ENCODE measurements at regions not wholly inside any gene's neighbourhood (a gene's known extent, or its start where the extent isn't known, plus 50 kb on each side); places are given as distances from the start of the nearest gene placed in this dataset.

GRCh38 chr9:28378231-28378630, 805.0 kb upstream of the C9orf72 start:
- 82% methylated on average over 1 of the region's 1 CpG for WGBS (ENCODE audit: insufficient coverage, low coverage, low lambda C conversion rate, missing lambda C conversion rate)
- H3K36me3 ChIP-seq = no peaks in the 10 kb centered on the region
- intact Hi-C loops (cut with DNase I) = no loop called here
- H3K9me3 ChIP-seq = no peaks in the 10 kb centered on the region
- TF ChIP-seq POLR2A (IDR thresholded peaks at IDR 0.05) (no peak), CTCF (IDR thresholded peaks at IDR 0.05) (no peak)
- DNase-seq (no peak), ATAC-seq (no peak)
- H3K27me3 ChIP-seq = no peaks in the 10 kb centered on the region
- H3K27ac ChIP-seq = no peak overlapping the region
- no peaks in the 10 kb centered on the region for H3K4me1 ChIP-seq
- no peak overlapping the region for H3K4me3 ChIP-seq

DNA sequence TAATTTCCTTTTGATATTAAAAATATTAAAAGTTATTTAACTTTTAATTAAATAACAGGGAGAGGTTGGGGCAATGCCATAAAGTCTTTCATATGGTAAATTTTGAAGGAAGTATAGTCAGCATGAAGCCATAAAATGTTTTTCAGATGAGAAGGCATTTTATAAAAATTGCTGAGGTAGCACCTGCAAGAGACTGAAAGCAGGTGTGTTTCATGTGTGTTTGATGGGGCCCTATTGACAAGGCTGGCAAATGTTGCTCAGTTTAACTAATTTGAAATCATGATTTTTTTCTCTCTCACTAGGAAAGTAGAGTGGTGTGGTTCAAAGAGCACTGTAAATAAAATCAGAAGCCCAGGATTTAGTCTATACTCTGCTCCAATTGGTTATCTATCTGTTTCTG, 805.8 kb upstream of the C9orf72 start:
- H3K36me3 ChIP-seq = no peaks in the 10 kb centered on the region
- no peak for TF ChIP-seq CTCF (IDR thresholded peaks at IDR 0.05)
- TF ChIP-seq POLR2A (IDR thresholded peaks at IDR 0.05) = no peak
- no peak overlapping the region for H3K4me3 ChIP-seq
- intact Hi-C loops (cut with DNase I) = no loop called here
- H3K4me1 ChIP-seq = no peaks in the 10 kb centered on the region
- ATAC-seq (no peak), DNase-seq (no peak)
- H3K9me3 ChIP-seq = no peaks in the 10 kb centered on the region
- no peak overlapping the region for H3K27ac ChIP-seq
- H3K27me3 ChIP-seq = no peaks in the 10 kb centered on the region

GRCh38 chr9:28389411-28389810, 816.1 kb upstream of the C9orf72 start:
- no peak for DNase-seq
- ATAC-seq = no peak
- H3K36me3 ChIP-seq = no peaks in the 10 kb centered on the region
- intact Hi-C loops (cut with DNase I) = no loop called here
- no peaks in the 10 kb centered on the region for H3K4me1 ChIP-seq
- no peak overlapping the region for H3K4me3 ChIP-seq
- 52% methylated on average over 3 of the region's 3 CpGs for WGBS (ENCODE audit: insufficient coverage, low coverage, low lambda C conversion rate, missing lambda C conversion rate)
- TF ChIP-seq POLR2A (IDR thresholded peaks at IDR 0.05) (no peak), CTCF (IDR thresholded peaks at IDR 0.05) (no peak)
- no peaks in the 10 kb centered on the region for H3K27me3 ChIP-seq
- H3K9me3 ChIP-seq = no peaks in the 10 kb centered on the region
- H3K27ac ChIP-seq = no peak overlapping the region

- no peaks in the 10 kb centered on the region for H3K27me3 ChIP-seq
- no peaks in the 10 kb centered on the region for H3K9me3 ChIP-seq
- H3K36me3 ChIP-seq = no peaks in the 10 kb centered on the region
- H3K27ac ChIP-seq = no peak overlapping the region
- H3K4me1 ChIP-seq = no peaks in the 10 kb centered on the region
- no peak for ATAC-seq
- no peak for TF ChIP-seq CTCF (IDR thresholded peaks at IDR 0.05)
- TF ChIP-seq POLR2A (IDR thresholded peaks at IDR 0.05) = no peak
- no peak for DNase-seq
- H3K4me3 ChIP-seq = no peak overlapping the region
- intact Hi-C loops (cut with DNase I) = no loop called here
Measured at GRCh38 chr9:28394774-28395173, 821.5 kb upstream of the C9orf72 start.

DNA sequence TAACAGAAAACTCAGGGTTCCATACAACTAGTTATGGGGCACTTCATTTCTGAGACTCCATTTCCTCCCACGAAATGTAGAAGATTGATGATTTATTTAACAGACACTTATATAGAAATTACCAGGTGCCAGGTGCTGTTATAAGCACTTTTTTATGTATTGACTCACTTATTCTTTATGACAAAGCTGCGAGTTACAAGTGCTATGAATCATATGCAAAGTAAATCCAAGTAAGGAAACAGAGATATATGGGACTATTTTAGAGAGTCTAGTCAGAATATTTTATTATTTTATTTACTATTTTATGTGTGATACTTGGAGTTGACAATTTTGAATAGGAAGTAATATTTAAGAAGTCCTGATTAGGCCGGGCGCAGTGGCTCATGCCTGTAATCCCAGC, 822.8 kb upstream of the C9orf72 start:
- Histone ChIP-seq H3K27ac (no peak overlapping the region), H3K4me3 (no peak overlapping the region), H3K27me3 (no peaks in the 10 kb centered on the region), H3K36me3 (no peaks in the 10 kb centered on the region), H3K4me1 (no peaks in the 10 kb centered on the region), H3K9me3 (no peaks in the 10 kb centered on the region)
- ATAC-seq (no peak), DNase-seq (no peak)
- intact Hi-C loops (cut with DNase I) = no loop called here
- 44% methylated on average over 4 of the region's 4 CpGs for WGBS (ENCODE audit: insufficient coverage, low coverage, low lambda C conversion rate, missing lambda C conversion rate)
- TF ChIP-seq CTCF (IDR thresholded peaks at IDR 0.05) (no peak), POLR2A (IDR thresholded peaks at IDR 0.05) (no peak)

Measured in right lobe of liver (tissue), 6 donors.